RWPE2 (cell line): ENCODE measurements at regions not wholly inside any gene's neighbourhood (a gene's known extent, or its start where the extent isn't known, plus 50 kb on each side); places are given as distances from the start of the nearest gene placed in this dataset.

Experiments
- ATAC-seq: fragments of 200-7000 bp; cut with Tn5 transposase; 3 replicates; pipeline ENCODE4 v1.9.1; 2021; ENCODE audit warnings: low read depth
- DNase-seq: peaks from one replicate; pipeline ENCODE4 v3.0.0-alpha.2; 2020; ENCODE audit warnings: low spot score
- H3K27ac ChIP-seq: fragments of 450-650 bp; 2 replicates; pipeline ENCODE4 v1.5.1; 2017; ENCODE audit warnings: mild to moderate bottlenecking; ENCODE audit not compliant: poor library complexity, severe bottlenecking
- H3K27me3 ChIP-seq: fragments of 250-450 bp; sonication (Bioruptor Pico); 2 replicates; pipeline ENCODE4 v1.5.1; 2021; ENCODE audit warnings: mild to moderate bottlenecking, moderate library complexity; ENCODE audit not compliant: insufficient read depth, poor library complexity, severe bottlenecking
- H3K36me3 ChIP-seq: fragments of 250-450 bp; sonication (Bioruptor Pico); 2 replicates; pipeline ENCODE4 v1.5.1; 2020; ENCODE audit warnings: low read depth, mild to moderate bottlenecking, moderate library complexity
- H3K4me1 ChIP-seq: fragments of 250-450 bp; sonication (Bioruptor Pico); 2 replicates; pipeline ENCODE4 v1.5.1; 2021; ENCODE audit warnings: mild to moderate bottlenecking, moderate library complexity; ENCODE audit not compliant: insufficient read depth, poor library complexity, severe bottlenecking
- H3K4me3 ChIP-seq: fragments of 250-450 bp; sonication (Bioruptor Pico); 2 replicates; pipeline ENCODE4 v1.5.1; 2021; ENCODE audit warnings: mild to moderate bottlenecking, moderate library complexity; ENCODE audit not compliant: severe bottlenecking
- H3K9me3 ChIP-seq: fragments of 250-450 bp; sonication (Bioruptor Pico); 2 replicates; pipeline ENCODE4 v1.5.1; 2021; ENCODE audit warnings: mild to moderate bottlenecking, moderate library complexity; ENCODE audit not compliant: severe bottlenecking
- CTCF ChIP-seq: fragments of 450-650 bp; IDR thresholded peaks from one replicate; pipeline ENCODE4 v1.5.1; 2017; ENCODE audit warnings: mild to moderate bottlenecking, moderate library complexity; ENCODE audit not compliant: poor library complexity, severe bottlenecking

DNA sequence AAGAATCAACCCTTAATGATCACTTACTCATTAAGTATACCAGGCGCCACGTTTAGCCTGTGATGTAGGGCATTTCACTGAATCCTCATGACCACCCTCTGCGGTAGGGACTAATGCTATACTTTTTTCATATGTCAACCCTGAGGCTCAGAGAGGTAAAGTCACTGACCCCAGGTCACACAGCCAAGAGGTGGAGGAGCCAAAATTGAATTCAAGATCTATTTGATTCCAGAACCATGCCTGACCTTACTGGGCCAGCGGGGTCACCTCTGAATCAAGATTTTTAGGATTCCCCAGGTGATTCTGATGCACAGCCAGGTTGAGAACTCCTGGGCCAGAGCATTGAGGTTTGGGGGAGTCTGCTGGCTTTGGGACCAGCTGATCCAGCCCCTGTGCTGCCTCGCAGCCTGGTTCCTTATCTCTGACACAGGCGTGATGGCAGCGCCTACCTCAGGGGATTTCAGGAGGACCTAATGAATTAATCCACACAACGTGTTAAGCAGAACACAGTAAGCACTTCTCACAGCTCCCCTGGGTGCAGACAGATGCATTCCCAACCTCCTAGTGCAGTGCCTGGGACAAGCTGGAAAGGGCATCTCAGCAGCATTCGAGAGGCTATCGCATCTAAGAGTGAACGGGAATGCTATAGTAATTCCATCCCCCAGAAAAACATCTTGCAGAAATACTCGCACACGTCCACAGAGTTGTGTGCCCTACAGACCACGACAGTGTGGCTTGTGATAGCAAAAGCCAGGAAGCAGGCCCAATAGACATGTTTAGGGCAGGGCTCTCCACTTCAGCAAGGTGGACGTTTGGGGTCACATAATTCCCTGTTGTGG lies 101.4 kb upstream of the PTPN1 start:
- ATAC-seq: no peak
- no peak for DNase-seq
- no peak for TF ChIP-seq CTCF

DNA sequence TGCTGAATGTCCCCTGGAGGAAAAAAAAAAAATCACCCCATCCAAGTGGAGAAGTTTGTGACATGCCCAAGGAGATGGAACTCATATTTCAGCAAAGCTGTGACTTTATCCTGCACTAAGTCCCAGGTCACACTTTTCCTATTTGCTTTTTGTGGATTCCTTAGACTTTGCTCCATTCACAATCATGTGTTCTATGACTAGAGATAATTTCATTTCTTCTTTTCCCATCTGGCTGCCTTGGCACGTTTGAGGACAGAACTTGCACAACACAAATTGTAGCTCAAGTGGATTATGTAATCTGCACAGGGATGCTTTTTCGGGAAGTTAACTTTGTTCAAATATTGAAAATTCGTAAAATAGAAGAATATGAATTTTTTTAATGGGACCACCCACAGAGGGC lies 100.7 kb upstream of the PTPN1 start:
- no peaks in the 10 kb centered on the region for H3K27me3 ChIP-seq
- H3K4me1 ChIP-seq: no peaks in the 10 kb centered on the region
- TF ChIP-seq CTCF: no peak
- H3K36me3 ChIP-seq: no peaks in the 10 kb centered on the region
- ATAC-seq (no peak), DNase-seq (no peak)
- no peak overlapping the region for H3K4me3 ChIP-seq
- H3K9me3 ChIP-seq: peaks cover 5% of the 10 kb centered on the region
- no peak overlapping the region for H3K27ac ChIP-seq

More for the DNA sequence above, 101.4 kb upstream of the PTPN1 start:
- H3K4me1 ChIP-seq: no peaks in the 10 kb centered on the region
- peaks cover 1% of the 10 kb centered on the region for H3K9me3 ChIP-seq
- H3K4me3 ChIP-seq: no peak overlapping the region
- no peaks in the 10 kb centered on the region for H3K36me3 ChIP-seq
- no peaks in the 10 kb centered on the region for H3K27me3 ChIP-seq
- no peak overlapping the region for H3K27ac ChIP-seq

- Histone ChIP-seq H3K27me3 (no peaks in the 10 kb centered on the region), H3K27ac (no peak overlapping the region), H3K4me1 (peaks cover 8% of the 10 kb centered on the region), H3K4me3 (no peak overlapping the region), H3K9me3 (peaks cover 5% of the 10 kb centered on the region), H3K36me3 (no peaks in the 10 kb centered on the region)
- ATAC-seq: no peak
- no peak for TF ChIP-seq CTCF
- no peak for DNase-seq
These were observed 99.8 kb upstream of the PTPN1 start for GRCh38 chr20:50410343-50410742.

- peaks cover 21% of the 10 kb centered on the region for H3K4me1 ChIP-seq
- TF ChIP-seq CTCF: no peak
- ATAC-seq: no peak
- DNase-seq: no peak
- H3K4me3 ChIP-seq: no peak overlapping the region
- H3K27ac ChIP-seq: no peak overlapping the region
- no peaks in the 10 kb centered on the region for H3K27me3 ChIP-seq
- no peaks in the 10 kb centered on the region for H3K36me3 ChIP-seq
- H3K9me3 ChIP-seq: peaks cover 5% of the 10 kb centered on the region
These were observed 98.1 kb upstream of the PTPN1 start for GRCh38 chr20:50412069-50412468.

DNA sequence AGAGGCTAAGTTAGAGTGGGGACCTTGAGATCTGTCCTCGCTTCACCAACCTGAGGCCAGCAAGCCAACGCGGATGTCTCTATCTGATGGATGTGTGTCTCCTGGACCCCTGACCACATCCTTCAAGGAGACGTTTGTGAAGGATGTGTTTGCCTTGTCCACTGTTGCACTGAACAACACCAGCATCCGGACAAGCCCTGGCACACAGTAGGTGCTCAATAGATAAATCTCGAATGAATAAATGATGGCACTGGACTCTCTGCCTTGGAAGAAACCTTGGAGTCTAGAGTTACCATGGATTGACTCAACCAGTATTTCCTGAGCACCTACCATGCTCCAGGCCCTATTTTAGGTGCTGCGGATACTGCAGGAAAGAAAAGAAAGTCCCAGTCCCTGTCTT lies 97.7 kb upstream of the PTPN1 start:
- Histone ChIP-seq H3K27ac (no peak overlapping the region), H3K36me3 (no peaks in the 10 kb centered on the region), H3K27me3 (no peaks in the 10 kb centered on the region), H3K4me3 (no peak overlapping the region), H3K9me3 (peaks cover 5% of the 10 kb centered on the region), H3K4me1 (peaks cover 21% of the 10 kb centered on the region)
- DNase-seq (no peak), ATAC-seq (no peak)
- TF ChIP-seq CTCF: no peak
